K562 (cell line): ENCODE measurements at regions not wholly inside any gene's neighbourhood (a gene's known extent, or its start where the extent isn't known, plus 50 kb on each side); places are given as distances from the start of the nearest gene placed in this dataset.

Experiments
- ATAC-seq: fragments of 200-7000 bp; cut with Tn5 transposase; 3 replicates; pipeline ENCODE4 v1.9.1; 2020; ENCODE audit warnings: moderate library complexity
- BruUV-seq: library from RNA; stranded (reverse); fragments of 400-500 nt; replicated peaks from 2 replicates; lab custom pipeline; 2021; lab: Mats Ljungman, UMichigan
- CTCF ChIA-PET: fragments of 300-600 bp; formaldehyde crosslinking; extraction: SDS; loops from one replicate; lab custom pipeline; 2021; ENCODE audit warnings: low intra/inter-chr PET ratio; lab: Yijun Ruan, JAX
- POLR2A ChIA-PET: fragments of 300-600, 350-650 bp; sonication (Branson Sonifier 250); formaldehyde crosslinking; extraction: SDS; loops from one replicate; lab custom pipeline; 2021; ENCODE audit warnings: antibody characterized with exemption, inconsistent platforms; lab: Yijun Ruan, JAX
- DNase-seq, 4 experiments: peaks; one replicate each; pipeline versions ENCODE4 v3.0.0 to v3.0.0-alpha.2; 2011 to 2018; ENCODE audit warnings: low spot score in 3 of 4, mixed read lengths in 3 of 4; ENCODE audit errors: extremely low read depth in 1 of 4
- FAIRE-seq: peaks from 2 replicates; lab custom pipeline; 2011; peaks lifted over from hg19 to GRCh38; lab: Jason Lieb, UNC
- H2AFZ ChIP-seq: 2 replicates; pipeline ENCODE4 v1.6.0; 2011; ENCODE audit warnings: low read depth, low read length, control low read depth, inconsistent platforms
- H3K27ac ChIP-seq: fragments of 200-600 bp; 3 replicates; pipeline ENCODE4 v1.8.0; 2011; ENCODE audit warnings: low read depth, mild to moderate bottlenecking, control low read depth, inconsistent platforms, low read length, moderate library complexity, mixed read lengths; ENCODE audit errors: extremely low read depth
- H3K27me3 ChIP-seq, 2 experiments: fragments of 300-600 bp in 1 of 2; 2 replicates in 1 of 2; 3 replicates in 1 of 2; pipeline versions ENCODE4 v1.6.0 to v1.8.0; 2011; ENCODE audit warnings: inconsistent platforms in 2 of 2, low read length in 2 of 2, mild to moderate bottlenecking in 1 of 2, mixed read lengths in 1 of 2, moderate library complexity in 1 of 2; ENCODE audit not compliant: control insufficient read depth in 2 of 2, insufficient read depth in 2 of 2
- H3K36me3 ChIP-seq: fragments of 300-600 bp; 3 replicates; pipeline ENCODE4 v1.8.0; 2011; ENCODE audit warnings: mild to moderate bottlenecking, low read length, inconsistent platforms; ENCODE audit not compliant: control insufficient read depth, insufficient read depth
- H3K4me1 ChIP-seq, 2 experiments: fragments of 200-600 bp in 1 of 2; replicated peaks in 1 of 2; 2 replicates in 1 of 2; 3 replicates in 1 of 2; pipeline versions ENCODE4 v1.5.1 to v1.8.0; 2011; ENCODE audit warnings: inconsistent platforms in 2 of 2, low read length in 2 of 2, mild to moderate bottlenecking in 1 of 2, mixed read lengths in 1 of 2, moderate library complexity in 1 of 2; ENCODE audit not compliant: control insufficient read depth in 2 of 2, insufficient read depth in 2 of 2
- H3K4me2 ChIP-seq: 2 replicates; pipeline ENCODE4 v1.6.1; 2011; ENCODE audit warnings: low read length, control low read depth, inconsistent platforms, mixed read lengths; ENCODE audit not compliant: insufficient read depth
- H3K4me3 ChIP-seq: fragments of 200-600 bp; sonication (generic), shearing (Covaris generic); 2 replicates; pipeline ENCODE4 v1.5.1; 2016; ENCODE audit warnings: control low read depth, inconsistent platforms
- H3K79me2 ChIP-seq: fragments of 200-600 bp; 3 replicates; pipeline ENCODE4 v1.8.0; 2011; ENCODE audit warnings: low read length, inconsistent platforms; ENCODE audit not compliant: control insufficient read depth, insufficient read depth
- H3K9ac ChIP-seq, 2 experiments: 2 replicates each; pipeline versions ENCODE4 v1.6.0 to v1.6.1; 2011; ENCODE audit warnings: low read depth in 2 of 2, low read length in 2 of 2, control low read depth in 1 of 2, inconsistent platforms in 1 of 2, mild to moderate bottlenecking in 1 of 2, mixed read lengths in 1 of 2; ENCODE audit not compliant: insufficient read depth in 1 of 2
- H3K9me1 ChIP-seq: one replicate; pipeline ENCODE4 v1.6.0; 2011; ENCODE audit warnings: inconsistent platforms, mild to moderate bottlenecking, low read length, moderate library complexity; ENCODE audit not compliant: control insufficient read depth, insufficient read depth
- H3K9me3 ChIP-seq: replicated peaks from 2 replicates; pipeline ENCODE4 v1.5.1; 2011; ENCODE audit warnings: low read depth, low read length, inconsistent platforms; ENCODE audit not compliant: control insufficient read depth, insufficient read depth
- H4K20me1 ChIP-seq: replicated peaks from 2 replicates; pipeline ENCODE4 v1.6.1; 2011; ENCODE audit warnings: low read length, inconsistent platforms, mixed read lengths; ENCODE audit not compliant: control insufficient read depth, insufficient read depth
- CEBPG ChIP-seq, 3 experiments: fragments of 200-800 bp in 1 of 3; sonication (Bioruptor generic) in 1 of 3; sonication (generic) in 1 of 3; formaldehyde crosslinking in 1 of 3; IDR thresholded peaks in 2 of 3; conservative IDR thresholded peaks in 1 of 3; 2 replicates each; pipeline versions ENCODE4 v1.6.1 to v1.8.0; 2016 to 2022; ENCODE audit warnings: missing compliant biosample characterization in 2 of 3, missing genetic modification characterization in 2 of 3, mild to moderate bottlenecking in 1 of 3, missing genetic modification reagents in 1 of 3
- SP1 ChIP-seq: sonication (generic); formaldehyde crosslinking; IDR thresholded peaks from 2 replicates; pipeline ENCODE4 v1.8.1; 2022; ENCODE audit warnings: mild to moderate bottlenecking, missing genetic modification reagents
- ZBTB40 ChIP-seq, 2 experiments: fragments of 450-650 bp in 1 of 2; sonication (generic) in 1 of 2; formaldehyde crosslinking in 1 of 2; IDR thresholded peaks; 2 replicates each; pipeline versions ENCODE4 v1.7.1 to v1.9.0; 2016 to 2022; ENCODE audit warnings: inconsistent platforms in 1 of 2, mild to moderate bottlenecking in 1 of 2, missing genetic modification reagents in 1 of 2
- ZNF57 ChIP-seq: fragments of 450-650 bp; formaldehyde crosslinking; IDR thresholded peaks from 2 replicates; pipeline ENCODE4 v1.4.0; 2020; ENCODE audit warnings: mild to moderate bottlenecking, moderate library complexity
- in situ Hi-C: fragments of 300-500 bp; cut with MboI; formaldehyde crosslinking; loops from 4 replicates; pipeline ENCODE4 v1.15.0; 2018; ENCODE audit warnings: inconsistent platforms, mixed read lengths
- intact Hi-C: fragments of 100-400 bp; cut with micrococcal nuclease; formaldehyde crosslinking; loops from 2 replicates; pipeline ENCODE4 v1.14.2; 2022

GRCh38 chr4:60891947-60892346 lies 308.2 kb upstream of the ADGRL3 start:
- TF ChIP-seq SP1 (CRISPR knock-in tag) (no peak), ZBTB40 (IDR thresholded peaks at IDR 0.05) (no peak), ZBTB40 (CRISPR knock-in tag; IDR thresholded peaks at IDR 0.05) (no peak), CEBPG (CRISPR knock-in tag; IDR thresholded peaks at IDR 0.05) (no peak), CEBPG (tag; conservative IDR thresholded peaks at IDR 0.05 in 1 of 2, IDR thresholded peaks at IDR 0.05 in 1 of 2) (no peak), ZNF57 (no peak)
- TF ChIP-seq, all 486 proteins: peak for 0
- H3K9me1 ChIP-seq = no peaks in the 10 kb centered on the region
- no peaks in the 10 kb centered on the region for H3K4me1 ChIP-seq
- no peaks in the 10 kb centered on the region for H3K9me3 ChIP-seq
- no TSS peak for BruUV-seq
- H3K79me2 ChIP-seq = no peaks in the 10 kb centered on the region
- ATAC-seq = no peak
- no peak overlapping the region for H2AFZ ChIP-seq
- no peak overlapping the region for H3K9ac ChIP-seq
- in situ Hi-C loops = no loop called here
- CTCF ChIA-PET = no interaction called here
- no peak for FAIRE-seq
- no peak overlapping the region for H3K4me2 ChIP-seq
- no peak overlapping the region for H3K27ac ChIP-seq
- no peak for DNase-seq
- no peaks in the 10 kb centered on the region for H4K20me1 ChIP-seq
- intact Hi-C loops = no loop called here
- no peak overlapping the region for H3K4me3 ChIP-seq
- no peaks in the 10 kb centered on the region for H3K36me3 ChIP-seq
- H3K27me3 ChIP-seq = no peaks in the 10 kb centered on the region
- POLR2A ChIA-PET = no interaction called here
